ENCODE measurements at regions not wholly inside any gene's neighbourhood (a gene's known extent, or its start where the extent isn't known, plus 50 kb on each side); places are given as distances from the start of the nearest gene placed in this dataset.

DNA sequence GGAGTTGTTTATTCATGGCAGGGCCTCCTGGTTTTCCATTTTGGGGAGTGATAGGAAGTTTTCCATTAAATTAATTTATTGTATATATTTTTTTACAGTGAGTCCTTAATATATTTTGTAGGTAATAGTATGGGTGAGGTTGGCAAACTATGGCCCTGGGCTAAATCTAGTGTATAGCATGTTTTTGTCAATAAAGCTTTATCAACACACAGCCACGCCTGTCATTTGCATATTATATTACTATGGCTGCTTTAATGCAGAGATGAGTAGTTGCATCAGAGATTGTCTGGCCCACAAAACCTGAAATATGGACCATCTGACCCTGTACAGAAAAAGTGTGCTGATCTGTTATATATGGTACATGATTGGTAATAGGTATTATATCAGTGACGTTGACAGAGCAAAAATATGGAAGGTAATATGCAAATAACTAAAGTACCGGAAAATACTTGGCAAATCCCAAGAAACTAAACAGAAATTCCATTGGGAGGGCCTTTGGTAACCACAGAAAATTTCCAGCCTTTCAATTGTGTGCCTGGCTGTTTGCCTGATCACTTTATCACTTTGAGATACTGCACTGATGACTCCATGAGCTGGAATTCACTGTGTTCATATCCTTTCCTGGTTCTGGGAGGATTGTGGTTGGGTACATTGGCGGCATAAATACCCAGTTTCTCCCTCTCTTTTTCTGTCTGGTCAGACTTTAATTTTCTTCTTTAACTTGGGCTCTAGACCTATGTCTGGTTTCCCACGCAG is 61.7 kb upstream of the RFLNA start:
- ATAC-seq (peak; percentile 48; the same call in 1 of the 2 replicates), DNase-seq (ENCODE audit: low read depth, low spot score) (no peak)
- in situ Hi-C loops (cut with HindIII; ENCODE audit: low pct_unique_long_range_greater_than_20kb, low sequenced_read_pairs) (no loop called here), intact Hi-C loops (cut with micrococcal nuclease; ENCODE audit: unreplicated experiment) (no loop called here)
- H3K36me3 ChIP-seq (ENCODE audit: control insufficient read depth, insufficient read depth, low read length), result no peaks in the 10 kb centered on the region
- ChIA-PET POLR2A (no interaction called here), CTCF (no interaction called here)
- H3K4me1 ChIP-seq (ENCODE audit: control insufficient read depth, insufficient read depth, low read length), result no peaks in the 10 kb centered on the region
- TF ChIP-seq SIN3A (IDR thresholded peaks at IDR 0.05; ENCODE audit: borderline replicate concordance, insufficient read depth, low read depth, low read length) (no peak), POLR2AphosphoS5 (IDR thresholded peaks at IDR 0.05; ENCODE audit: low read depth, low read length) (no peak)
- TF ChIP-seq, protein P1, sequence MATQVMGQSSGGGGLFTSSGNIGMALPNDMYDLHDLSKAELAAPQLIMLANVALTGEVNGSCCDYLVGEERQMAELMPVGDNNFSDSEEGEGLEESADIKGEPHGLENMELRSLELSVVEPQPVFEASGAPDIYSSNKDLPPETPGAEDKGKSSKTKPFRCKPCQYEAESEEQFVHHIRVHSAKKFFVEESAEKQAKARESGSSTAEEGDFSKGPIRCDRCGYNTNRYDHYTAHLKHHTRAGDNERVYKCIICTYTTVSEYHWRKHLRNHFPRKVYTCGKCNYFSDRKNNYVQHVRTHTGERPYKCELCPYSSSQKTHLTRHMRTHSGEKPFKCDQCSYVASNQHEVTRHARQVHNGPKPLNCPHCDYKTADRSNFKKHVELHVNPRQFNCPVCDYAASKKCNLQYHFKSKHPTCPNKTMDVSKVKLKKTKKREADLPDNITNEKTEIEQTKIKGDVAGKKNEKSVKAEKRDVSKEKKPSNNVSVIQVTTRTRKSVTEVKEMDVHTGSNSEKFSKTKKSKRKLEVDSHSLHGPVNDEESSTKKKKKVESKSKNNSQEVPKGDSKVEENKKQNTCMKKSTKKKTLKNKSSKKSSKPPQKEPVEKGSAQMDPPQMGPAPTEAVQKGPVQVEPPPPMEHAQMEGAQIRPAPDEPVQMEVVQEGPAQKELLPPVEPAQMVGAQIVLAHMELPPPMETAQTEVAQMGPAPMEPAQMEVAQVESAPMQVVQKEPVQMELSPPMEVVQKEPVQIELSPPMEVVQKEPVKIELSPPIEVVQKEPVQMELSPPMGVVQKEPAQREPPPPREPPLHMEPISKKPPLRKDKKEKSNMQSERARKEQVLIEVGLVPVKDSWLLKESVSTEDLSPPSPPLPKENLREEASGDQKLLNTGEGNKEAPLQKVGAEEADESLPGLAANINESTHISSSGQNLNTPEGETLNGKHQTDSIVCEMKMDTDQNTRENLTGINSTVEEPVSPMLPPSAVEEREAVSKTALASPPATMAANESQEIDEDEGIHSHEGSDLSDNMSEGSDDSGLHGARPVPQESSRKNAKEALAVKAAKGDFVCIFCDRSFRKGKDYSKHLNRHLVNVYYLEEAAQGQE (IDR thresholded peaks at IDR 0.05; ENCODE audit: insufficient read depth in 1 of 2, low read depth in 2 of 2, low read length in 1 of 2), result no peak
- TF ChIP-seq, protein P2, sequence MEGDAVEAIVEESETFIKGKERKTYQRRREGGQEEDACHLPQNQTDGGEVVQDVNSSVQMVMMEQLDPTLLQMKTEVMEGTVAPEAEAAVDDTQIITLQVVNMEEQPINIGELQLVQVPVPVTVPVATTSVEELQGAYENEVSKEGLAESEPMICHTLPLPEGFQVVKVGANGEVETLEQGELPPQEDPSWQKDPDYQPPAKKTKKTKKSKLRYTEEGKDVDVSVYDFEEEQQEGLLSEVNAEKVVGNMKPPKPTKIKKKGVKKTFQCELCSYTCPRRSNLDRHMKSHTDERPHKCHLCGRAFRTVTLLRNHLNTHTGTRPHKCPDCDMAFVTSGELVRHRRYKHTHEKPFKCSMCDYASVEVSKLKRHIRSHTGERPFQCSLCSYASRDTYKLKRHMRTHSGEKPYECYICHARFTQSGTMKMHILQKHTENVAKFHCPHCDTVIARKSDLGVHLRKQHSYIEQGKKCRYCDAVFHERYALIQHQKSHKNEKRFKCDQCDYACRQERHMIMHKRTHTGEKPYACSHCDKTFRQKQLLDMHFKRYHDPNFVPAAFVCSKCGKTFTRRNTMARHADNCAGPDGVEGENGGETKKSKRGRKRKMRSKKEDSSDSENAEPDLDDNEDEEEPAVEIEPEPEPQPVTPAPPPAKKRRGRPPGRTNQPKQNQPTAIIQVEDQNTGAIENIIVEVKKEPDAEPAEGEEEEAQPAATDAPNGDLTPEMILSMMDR (IDR thresholded peaks at IDR 0.05), result no peak
- no peaks in the 10 kb centered on the region for H3K27me3 ChIP-seq (ENCODE audit: control insufficient read depth, insufficient read depth, low read length)
- no peak overlapping the region for H3K4me3 ChIP-seq (ENCODE audit: low read depth in 2 of 2, low read length in 2 of 2)
- no peaks in the 10 kb centered on the region for H3K9me3 ChIP-seq (ENCODE audit: control insufficient read depth, insufficient read depth, low read depth, low read length)
- H3K27ac ChIP-seq (ENCODE audit: low read length), result no peak overlapping the region
- BruUV-seq (replicated peaks), result no TSS peak

DNA sequence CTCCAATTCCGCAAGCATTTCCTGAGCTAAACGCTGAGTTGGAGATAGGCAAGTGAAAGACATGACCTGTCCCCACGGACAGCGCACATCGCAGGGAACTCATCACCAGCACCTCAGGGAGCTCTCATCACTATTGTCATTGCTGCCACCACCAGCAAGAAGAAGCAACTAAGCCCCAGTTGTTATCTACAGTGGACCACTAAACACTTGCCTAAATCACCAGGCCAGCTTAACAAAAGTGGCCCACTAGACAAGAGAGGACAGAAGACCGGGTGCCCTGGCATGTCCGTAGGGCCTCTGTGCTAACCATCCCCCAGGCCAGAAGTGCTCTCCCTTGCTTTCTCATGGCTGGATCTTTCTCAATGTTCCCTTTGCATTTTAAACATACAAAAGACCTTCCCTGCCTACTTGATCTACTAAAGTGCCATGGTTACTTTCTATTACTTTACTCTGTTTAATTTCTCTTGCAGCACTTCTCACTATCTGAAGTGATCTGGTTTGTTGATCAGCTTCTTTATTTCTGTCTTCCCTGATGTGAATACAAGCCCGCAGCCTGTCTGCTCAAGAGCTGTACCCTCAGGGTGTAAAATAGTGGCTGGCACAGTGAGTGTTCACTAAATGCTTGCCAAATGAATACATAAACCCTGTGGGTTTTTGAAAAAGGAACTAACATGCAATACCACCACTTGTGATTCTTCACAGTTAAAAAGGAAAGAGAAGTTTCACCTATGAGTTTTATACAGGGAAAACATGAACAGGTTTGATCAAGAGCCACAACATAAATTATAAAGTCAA is 60.9 kb upstream of the RFLNA start:
- no peak overlapping the region for H3K4me3 ChIP-seq (ENCODE audit: low read depth in 2 of 2, low read length in 2 of 2)
- intact Hi-C loops (cut with micrococcal nuclease; ENCODE audit: unreplicated experiment), result no loop called here
- no peaks in the 10 kb centered on the region for H3K27me3 ChIP-seq (ENCODE audit: control insufficient read depth, insufficient read depth, low read length)
- in situ Hi-C loops (cut with HindIII; ENCODE audit: low pct_unique_long_range_greater_than_20kb, low sequenced_read_pairs), result no loop called here
- CTCF ChIA-PET, result no interaction called here
- TF ChIP-seq TCF7L2 (IDR thresholded peaks at IDR 0.05; ENCODE audit: low read depth, low read length) (no peak), SIN3A (IDR thresholded peaks at IDR 0.05; ENCODE audit: borderline replicate concordance, insufficient read depth, low read depth, low read length) (no peak), POLR2AphosphoS5 (IDR thresholded peaks at IDR 0.05; ENCODE audit: low read depth, low read length) (no peak)
- TF ChIP-seq, protein P2 (IDR thresholded peaks at IDR 0.05), result no peak
- TF ChIP-seq, protein P1 (IDR thresholded peaks at IDR 0.05; ENCODE audit: insufficient read depth in 1 of 2, low read depth in 2 of 2, low read length in 1 of 2), result no peak
- H3K36me3 ChIP-seq (ENCODE audit: control insufficient read depth, insufficient read depth, low read length), result no peaks in the 10 kb centered on the region
- no peak overlapping the region for H3K27ac ChIP-seq (ENCODE audit: low read length)
- DNase-seq (ENCODE audit: low read depth, low spot score), result no peak
- POLR2A ChIA-PET, result no interaction called here
- H3K9me3 ChIP-seq (ENCODE audit: control insufficient read depth, insufficient read depth, low read depth, low read length), result no peaks in the 10 kb centered on the region
- no peaks in the 10 kb centered on the region for H3K4me1 ChIP-seq (ENCODE audit: control insufficient read depth, insufficient read depth, low read length)
- ATAC-seq, result no peak
- BruUV-seq (replicated peaks), result no TSS peak

Measured in Panc1 (cell line).